ENCODE measurements at regions not wholly inside any gene's neighbourhood (a gene's known extent, or its start where the extent isn't known, plus 50 kb on each side); places are given as distances from the start of the nearest gene placed in this dataset.
"Not testable (repeated sequence)": the region's sequence is repeated elsewhere in the genome, so short reads cannot be mapped to it uniquely, and the experiment has no call there.

DNA sequence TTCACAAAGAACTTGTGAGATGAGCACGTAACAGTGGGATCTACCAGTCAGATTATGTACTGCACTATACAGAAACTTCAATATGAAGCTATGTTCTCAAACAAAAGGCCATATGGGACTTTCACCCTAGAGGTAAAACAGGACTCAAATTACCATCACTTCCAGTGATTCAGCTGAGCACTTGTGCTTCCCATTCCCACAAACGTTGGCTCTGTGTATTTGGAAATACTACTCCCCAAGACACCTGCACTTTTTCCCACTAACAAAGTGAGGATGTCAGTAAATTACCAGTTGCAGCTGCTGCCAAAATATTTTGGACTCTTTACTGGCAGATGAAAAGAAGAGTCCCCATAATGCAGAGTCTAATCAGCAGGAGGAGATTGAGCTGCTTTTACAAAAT lies 1570.1 kb downstream of the SI start:
- H3K79me2 ChIP-seq (ENCODE audit: control insufficient read depth, low read length), result no peaks in the 10 kb centered on the region
- H3K9me3 ChIP-seq (ENCODE audit: control insufficient read depth, insufficient read depth, low read length), result no peaks in the 10 kb centered on the region
- no peak overlapping the region for H3K4me2 ChIP-seq (ENCODE audit: low read length)
- no peaks in the 10 kb centered on the region for H3K27me3 ChIP-seq (ENCODE audit: control insufficient read depth, low read length)
- H3F3A ChIP-seq (ENCODE audit: control insufficient read depth, insufficient read depth), result no peaks in the 10 kb centered on the region
- TF ChIP-seq, protein P1, sequence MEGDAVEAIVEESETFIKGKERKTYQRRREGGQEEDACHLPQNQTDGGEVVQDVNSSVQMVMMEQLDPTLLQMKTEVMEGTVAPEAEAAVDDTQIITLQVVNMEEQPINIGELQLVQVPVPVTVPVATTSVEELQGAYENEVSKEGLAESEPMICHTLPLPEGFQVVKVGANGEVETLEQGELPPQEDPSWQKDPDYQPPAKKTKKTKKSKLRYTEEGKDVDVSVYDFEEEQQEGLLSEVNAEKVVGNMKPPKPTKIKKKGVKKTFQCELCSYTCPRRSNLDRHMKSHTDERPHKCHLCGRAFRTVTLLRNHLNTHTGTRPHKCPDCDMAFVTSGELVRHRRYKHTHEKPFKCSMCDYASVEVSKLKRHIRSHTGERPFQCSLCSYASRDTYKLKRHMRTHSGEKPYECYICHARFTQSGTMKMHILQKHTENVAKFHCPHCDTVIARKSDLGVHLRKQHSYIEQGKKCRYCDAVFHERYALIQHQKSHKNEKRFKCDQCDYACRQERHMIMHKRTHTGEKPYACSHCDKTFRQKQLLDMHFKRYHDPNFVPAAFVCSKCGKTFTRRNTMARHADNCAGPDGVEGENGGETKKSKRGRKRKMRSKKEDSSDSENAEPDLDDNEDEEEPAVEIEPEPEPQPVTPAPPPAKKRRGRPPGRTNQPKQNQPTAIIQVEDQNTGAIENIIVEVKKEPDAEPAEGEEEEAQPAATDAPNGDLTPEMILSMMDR (IDR thresholded peaks at IDR 0.05; ENCODE audit: low read depth, low read length, poor library complexity, severe bottlenecking), result no peak
- no peak for TF ChIP-seq EZH2phosphoT487 (IDR thresholded peaks at IDR 0.05; ENCODE audit: borderline replicate concordance, low read length)
- H4K20me1 ChIP-seq (ENCODE audit: control insufficient read depth, insufficient read depth, low read depth, low read length), result no peaks in the 10 kb centered on the region
- H3K36me3 ChIP-seq (ENCODE audit: control insufficient read depth, low read length), result no peaks in the 10 kb centered on the region
- no peak overlapping the region for H3K4me3 ChIP-seq (ENCODE audit: low read length)
- H3K4me1 ChIP-seq (ENCODE audit: control insufficient read depth, low read length), result no peaks in the 10 kb centered on the region
- H3K9me2 ChIP-seq (replicated peaks; ENCODE audit: control insufficient read depth, low read length), result no peaks in the 10 kb centered on the region
- no peak overlapping the region for H3K27ac ChIP-seq (ENCODE audit: low read depth, low read length)

DNA sequence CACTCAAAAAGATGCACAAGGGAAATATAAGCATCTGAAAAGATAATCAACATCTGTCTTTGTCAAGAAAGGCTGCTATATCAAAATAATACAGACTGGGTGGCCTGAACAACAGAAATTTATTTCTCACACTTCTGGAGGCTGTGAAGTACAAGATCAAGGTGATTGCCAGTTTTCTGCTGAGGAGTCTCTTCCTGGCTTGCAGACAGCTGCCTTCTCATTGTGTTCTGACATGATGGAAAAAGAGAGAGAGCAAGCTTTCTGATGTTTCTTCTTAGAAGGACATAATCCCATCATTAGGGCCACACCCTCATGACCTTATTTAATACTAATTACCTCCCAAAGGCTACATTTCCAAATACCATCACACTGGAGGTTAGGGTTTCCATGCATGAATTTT lies 1573.3 kb downstream of the SI start:
- Histone ChIP-seq H3F3A (ENCODE audit: control insufficient read depth, insufficient read depth) (no peaks in the 10 kb centered on the region), H3K36me3 (ENCODE audit: control insufficient read depth, low read length) (no peaks in the 10 kb centered on the region), H3K4me1 (ENCODE audit: control insufficient read depth, low read length) (no peaks in the 10 kb centered on the region), H3K9me3 (ENCODE audit: control insufficient read depth, insufficient read depth, low read length) (no peaks in the 10 kb centered on the region), H3K27me3 (ENCODE audit: control insufficient read depth, low read length) (no peaks in the 10 kb centered on the region), H3K79me2 (ENCODE audit: control insufficient read depth, low read length) (no peaks in the 10 kb centered on the region), H3K9me2 (replicated peaks; ENCODE audit: control insufficient read depth, low read length) (no peaks in the 10 kb centered on the region), H3K27ac (ENCODE audit: low read depth, low read length) (no peak overlapping the region), H3K4me2 (ENCODE audit: low read length) (no peak overlapping the region), H4K20me1 (ENCODE audit: control insufficient read depth, insufficient read depth, low read depth, low read length) (no peaks in the 10 kb centered on the region), H3K4me3 (ENCODE audit: low read length) (no peak overlapping the region)
- TF ChIP-seq, protein P1 (IDR thresholded peaks at IDR 0.05; ENCODE audit: low read depth, low read length, poor library complexity, severe bottlenecking), result no peak
- TF ChIP-seq EZH2phosphoT487 (IDR thresholded peaks at IDR 0.05; ENCODE audit: borderline replicate concordance, low read length), result no peak

DNA sequence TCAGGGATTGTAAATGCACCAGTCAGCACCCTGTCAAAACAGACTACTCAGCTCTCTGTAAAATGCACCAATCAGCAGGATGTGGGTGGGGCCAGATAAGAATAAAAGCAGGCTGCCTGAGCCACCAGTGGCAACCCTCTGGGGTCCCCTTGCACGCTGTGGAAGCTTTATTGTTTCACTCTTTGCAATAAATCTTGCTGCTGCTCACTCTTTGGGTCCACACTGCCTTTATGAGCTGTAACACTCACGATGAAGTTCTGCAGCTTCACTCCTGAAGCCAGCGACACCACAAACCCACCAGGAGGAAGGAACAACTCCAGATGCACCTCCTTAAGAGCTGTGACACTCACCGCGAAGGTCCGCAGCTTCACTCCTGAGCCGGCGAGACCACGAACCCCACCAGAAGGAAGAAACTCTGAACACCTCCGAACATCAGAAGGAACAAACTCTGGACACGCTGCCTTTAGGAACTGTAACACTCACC lies 1578.5 kb downstream of the SI start:
- not testable (repeated sequence) for H3K4me2 ChIP-seq (ENCODE audit: low read length); H3K27ac ChIP-seq (ENCODE audit: low read depth, low read length); H4K20me1 ChIP-seq (ENCODE audit: control insufficient read depth, insufficient read depth, low read depth, low read length); H3K79me2 ChIP-seq (ENCODE audit: control insufficient read depth, low read length); H3K36me3 ChIP-seq (ENCODE audit: control insufficient read depth, low read length); H3K4me1 ChIP-seq (ENCODE audit: control insufficient read depth, low read length); H3F3A ChIP-seq (ENCODE audit: control insufficient read depth, insufficient read depth); H3K9me2 ChIP-seq (replicated peaks; ENCODE audit: control insufficient read depth, low read length); H3K27me3 ChIP-seq (ENCODE audit: control insufficient read depth, low read length); H3K9me3 ChIP-seq (ENCODE audit: control insufficient read depth, insufficient read depth, low read length); H3K4me3 ChIP-seq (ENCODE audit: low read length)

GRCh38 chr3:163498842-163499735 lies 1579.2 kb downstream of the SI start:
- not testable (repeated sequence) for H3K36me3 ChIP-seq (ENCODE audit: control insufficient read depth, low read length); H3K79me2 ChIP-seq (ENCODE audit: control insufficient read depth, low read length); H3K9me3 ChIP-seq (ENCODE audit: control insufficient read depth, insufficient read depth, low read length); H3K4me2 ChIP-seq (ENCODE audit: low read length); H4K20me1 ChIP-seq (ENCODE audit: control insufficient read depth, insufficient read depth, low read depth, low read length); H3K27me3 ChIP-seq (ENCODE audit: control insufficient read depth, low read length); H3K27ac ChIP-seq (ENCODE audit: low read depth, low read length); H3F3A ChIP-seq (ENCODE audit: control insufficient read depth, insufficient read depth); H3K9me2 ChIP-seq (replicated peaks; ENCODE audit: control insufficient read depth, low read length); H3K4me3 ChIP-seq (ENCODE audit: low read length); H3K4me1 ChIP-seq (ENCODE audit: control insufficient read depth, low read length)

Measured in DOHH2 (cell line).